CD4-positive, alpha-beta T cell treated with Interleukin-21 for 1 hour (primary cell): ENCODE measurements at regions not wholly inside any gene's neighbourhood (a gene's known extent, or its start where the extent isn't known, plus 50 kb on each side); places are given as distances from the start of the nearest gene placed in this dataset.

ENCODE experiments used
- DNase-seq: peaks from one replicate; pipeline ENCODE4 v3.0.0-alpha.2; 2020

DNA sequence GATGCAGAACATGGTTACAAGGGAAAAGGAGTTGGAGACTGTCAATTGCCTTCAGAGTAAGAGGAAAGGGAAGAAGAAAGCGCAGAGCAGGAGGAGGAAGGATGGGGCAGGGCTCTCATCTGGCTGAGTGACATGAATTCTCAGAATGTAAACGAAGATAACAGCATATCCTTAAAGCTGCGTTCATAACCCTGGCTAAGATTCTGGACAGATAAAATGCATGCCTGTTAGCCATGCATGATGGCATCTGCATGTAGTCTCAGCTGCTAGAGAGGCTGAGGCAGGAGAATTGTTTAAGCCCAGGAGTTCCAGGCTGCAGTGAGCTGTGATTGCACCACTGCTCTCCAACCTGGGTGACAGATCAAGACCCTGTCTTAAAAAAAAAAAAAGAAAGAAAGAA lies 493.5 kb upstream of the PRKX start:
- no peak for DNase-seq

GRCh38 chrX:4197971-4198370 lies 484.5 kb upstream of the PRKX start:
- DNase-seq = no peak

DNA sequence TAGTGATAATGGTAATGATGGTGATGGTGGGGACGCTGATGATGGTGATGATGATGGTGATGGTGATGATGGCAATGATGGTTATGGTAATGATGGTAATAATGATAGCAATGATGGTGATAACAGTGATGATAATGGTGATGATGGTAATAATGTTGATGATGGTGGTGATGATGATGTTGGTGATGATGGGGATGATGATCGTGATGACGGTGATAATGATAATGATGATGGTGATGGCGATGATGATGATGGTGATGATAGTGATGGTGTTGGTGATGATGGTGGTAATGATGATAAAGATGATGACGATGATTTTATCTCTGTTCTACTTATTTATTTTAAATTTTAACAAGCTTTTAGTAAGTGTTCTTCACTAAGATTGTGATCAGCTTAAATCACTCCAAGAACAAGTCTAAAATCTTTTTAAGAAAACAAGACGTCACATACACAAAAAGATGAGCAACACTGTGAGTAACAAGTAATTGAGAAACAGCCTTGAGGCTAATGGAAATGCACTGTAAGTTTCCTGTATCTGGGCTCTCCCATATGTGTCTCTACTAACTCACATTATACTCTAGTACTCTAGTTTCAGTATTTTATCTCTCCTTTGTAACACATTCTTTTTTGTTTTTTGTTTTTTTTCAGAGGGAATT lies 480.2 kb upstream of the PRKX start:
- DNase-seq = no peak

GRCh38 chrX:4186331-4186730 lies 472.9 kb upstream of the PRKX start:
- DNase-seq = no peak

GRCh38 chrX:4185086-4185485 lies 471.6 kb upstream of the PRKX start:
- no peak for DNase-seq

DNA sequence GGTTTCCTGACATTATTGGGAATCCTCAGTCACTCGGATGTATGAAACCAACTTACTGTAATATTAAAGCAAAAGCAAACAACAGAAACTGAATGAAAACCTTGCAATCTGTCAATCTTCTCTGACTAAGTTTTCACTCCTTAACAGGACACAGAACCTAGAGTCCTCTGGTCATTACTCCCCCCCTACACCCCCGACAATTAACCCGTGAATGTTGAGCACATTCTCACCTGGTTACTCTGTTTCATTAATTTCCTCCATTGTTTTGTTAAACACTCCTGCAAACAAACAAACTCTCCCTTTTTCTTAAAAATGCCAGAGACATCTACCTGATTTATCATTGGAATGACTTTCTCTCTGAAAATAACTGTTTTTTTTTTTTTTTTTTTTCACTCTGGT lies 469.0 kb upstream of the PRKX start:
- no peak for DNase-seq

DNA sequence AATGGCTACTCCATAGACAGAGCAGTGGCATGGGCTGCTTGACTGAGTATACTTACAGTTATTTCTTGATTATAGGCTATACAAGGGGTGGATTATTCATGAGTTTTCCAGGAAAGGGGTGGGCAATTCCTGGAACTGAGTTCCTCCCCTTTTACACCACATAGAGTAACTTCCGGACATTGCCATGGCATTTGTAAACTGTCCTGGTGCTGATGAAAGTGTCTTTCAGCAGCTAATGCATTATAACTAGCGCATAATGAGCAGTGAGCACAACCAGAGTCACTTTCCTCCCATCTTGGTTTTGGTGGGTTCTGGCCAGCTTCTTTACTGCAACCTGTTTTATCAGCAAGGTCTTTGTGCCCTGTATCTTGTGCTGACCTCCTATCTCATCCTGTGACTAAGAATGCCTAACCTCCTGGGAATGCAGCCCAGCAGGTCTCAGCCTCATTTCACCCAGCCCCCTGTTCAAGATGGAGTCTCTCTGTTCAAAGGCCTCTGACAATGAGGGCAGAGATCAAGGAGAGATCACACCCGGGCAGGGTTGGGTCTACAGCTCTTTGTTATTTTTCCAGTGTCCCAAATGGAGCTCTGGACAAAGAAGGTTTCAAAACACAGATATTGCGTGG lies 468.4 kb upstream of the PRKX start:
- DNase-seq = no peak

DNA sequence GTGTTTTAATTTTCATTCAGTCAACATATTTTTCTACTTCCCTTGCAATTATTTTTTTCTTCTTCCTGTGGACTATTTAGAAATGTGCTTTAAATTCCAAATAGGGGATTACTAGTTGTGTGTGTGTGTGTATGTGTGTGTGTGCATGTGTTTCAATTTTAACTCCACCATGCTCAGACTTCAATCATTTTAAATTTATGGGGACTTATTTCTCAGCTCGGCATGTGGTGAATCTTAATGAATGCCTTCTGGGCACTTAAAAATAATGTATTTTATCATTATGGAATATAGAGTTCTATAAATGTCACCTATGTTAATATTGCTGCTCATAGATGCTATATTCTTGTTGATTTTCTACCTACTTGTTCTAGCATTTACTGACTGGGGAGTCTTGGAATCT lies 465.6 kb upstream of the PRKX start:
- DNase-seq = no peak

GRCh38 chrX:4175221-4175620 lies 461.8 kb upstream of the PRKX start:
- DNase-seq = no peak

DNA sequence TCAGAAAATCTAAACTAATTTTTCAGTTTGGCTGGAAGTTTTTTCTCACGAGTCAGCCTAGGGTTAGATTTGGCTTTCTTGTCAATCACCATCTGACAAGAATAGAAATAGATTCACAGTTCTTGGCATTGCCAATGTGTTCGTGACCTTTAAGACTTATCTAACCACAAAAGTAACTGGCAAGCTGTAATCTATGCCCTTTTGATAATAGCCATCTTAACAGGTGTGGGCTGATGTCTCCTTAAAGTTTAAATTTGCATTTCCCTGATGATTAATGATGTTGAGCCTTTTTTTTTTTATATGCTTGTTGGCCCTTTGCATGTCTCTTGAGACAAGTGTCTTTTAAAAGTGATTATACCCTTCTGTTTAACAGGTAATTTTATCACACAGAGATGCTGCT lies 460.3 kb upstream of the PRKX start:
- no peak for DNase-seq

- DNase-seq = no peak
These were observed 438.3 kb upstream of the PRKX start for GRCh38 chrX:4151798-4152197.

DNA sequence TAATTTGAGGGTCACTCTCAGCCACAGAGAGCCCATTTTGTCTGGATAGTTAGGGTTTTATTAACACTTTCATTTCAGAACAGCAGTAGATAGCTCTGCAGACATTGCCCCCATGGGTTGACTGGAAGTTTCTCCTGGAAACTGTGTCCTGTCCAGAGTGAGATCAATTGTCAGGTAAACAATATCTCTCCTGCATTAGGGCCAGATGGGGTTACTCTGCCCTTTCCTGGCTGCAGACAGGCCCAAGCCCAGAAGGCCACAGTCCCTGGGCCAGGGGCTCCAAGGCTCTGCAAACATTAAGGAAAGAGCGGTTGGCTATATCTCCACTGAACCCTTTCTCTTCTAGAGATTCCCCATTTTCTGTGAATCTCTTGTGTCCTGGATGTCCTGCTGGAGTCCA lies 436.8 kb upstream of the PRKX start:
- DNase-seq = no peak

DNA sequence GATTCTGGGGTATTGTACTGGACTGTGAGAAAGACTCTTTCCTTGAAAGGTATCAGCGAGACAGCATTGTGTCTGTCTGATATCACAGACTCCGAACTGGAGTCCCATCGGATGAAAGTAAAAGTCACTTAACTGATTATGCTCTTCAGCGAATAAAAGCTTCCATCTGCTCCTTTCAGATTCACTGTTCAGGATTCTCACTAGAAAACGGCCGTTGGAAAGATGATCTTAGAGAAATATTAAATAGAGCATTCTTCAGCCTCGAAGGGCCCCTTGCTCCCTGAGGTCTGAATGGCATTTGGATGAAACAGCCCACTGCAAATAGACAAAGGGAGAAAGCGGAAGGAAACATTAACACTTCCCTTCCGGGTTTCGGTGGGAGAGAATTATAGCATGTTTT lies 416.2 kb upstream of the PRKX start:
- no peak for DNase-seq

DNA sequence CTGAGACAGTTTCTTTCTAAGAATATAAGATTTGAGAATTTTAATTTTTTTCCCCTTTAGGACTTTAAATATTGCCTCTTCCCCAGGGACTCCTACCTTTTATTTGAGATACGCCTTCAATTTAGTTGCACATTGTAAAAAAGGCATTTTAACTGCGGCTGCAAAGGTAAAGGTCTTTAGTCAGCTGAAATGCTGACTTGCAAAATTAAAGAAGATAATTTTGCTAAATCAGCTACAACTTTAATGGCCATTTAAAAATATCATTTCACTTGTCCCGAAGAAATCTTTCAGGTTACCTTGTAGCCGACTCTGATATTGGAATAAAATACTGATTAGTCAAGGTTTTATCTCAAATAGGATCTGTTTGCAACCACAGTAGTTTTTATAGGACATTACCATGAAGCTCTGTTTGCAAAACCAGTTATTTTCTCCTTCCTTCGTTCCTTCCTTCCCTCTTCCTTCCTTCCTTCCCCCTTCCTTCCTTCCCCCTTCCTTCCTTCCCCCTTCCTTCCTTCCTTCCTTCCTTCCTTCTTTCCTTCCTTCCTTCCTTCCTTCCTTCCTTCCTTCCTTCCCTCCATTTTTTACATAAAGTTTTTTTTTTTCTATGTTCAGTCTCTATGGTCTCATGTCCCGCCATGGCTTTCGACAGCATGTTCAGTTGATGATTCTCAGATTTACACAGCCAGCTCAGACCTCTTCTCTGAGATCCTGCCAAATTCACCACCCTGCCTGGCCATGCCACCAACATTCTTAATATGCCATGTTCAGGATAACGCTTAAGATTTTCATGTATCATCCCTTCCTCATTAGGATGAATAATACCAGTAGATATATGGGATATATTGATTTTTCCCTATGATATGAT lies 405.4 kb upstream of the PRKX start:
- DNase-seq = no peak

DNA sequence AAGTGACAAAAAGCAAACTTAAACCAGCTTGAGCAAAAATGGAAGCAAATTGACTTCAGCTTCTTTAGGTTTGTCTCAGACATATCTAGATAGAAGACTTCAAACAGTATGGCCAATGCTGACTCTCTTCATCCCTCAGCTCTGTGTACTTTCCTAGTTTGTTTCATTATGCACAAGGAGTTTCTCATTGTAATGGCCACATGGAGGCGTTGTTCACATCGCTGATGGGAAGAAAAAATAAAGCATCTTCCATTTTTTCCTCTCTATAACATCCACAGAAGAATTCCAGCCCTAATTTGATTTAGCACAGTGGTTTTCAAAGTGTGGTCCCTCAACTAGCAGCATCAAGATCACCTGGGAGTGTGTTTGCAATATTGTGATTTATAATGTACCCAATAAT lies 397.5 kb upstream of the PRKX start:
- DNase-seq = no peak

GRCh38 chrX:4094926-4095325 lies 381.5 kb upstream of the PRKX start:
- DNase-seq = no peak

- DNase-seq = no peak
These were observed 377.8 kb upstream of the PRKX start for GRCh38 chrX:4091046-4091760.

GRCh38 chrX:4059893-4060292 lies 346.4 kb upstream of the PRKX start:
- no peak for DNase-seq

DNA sequence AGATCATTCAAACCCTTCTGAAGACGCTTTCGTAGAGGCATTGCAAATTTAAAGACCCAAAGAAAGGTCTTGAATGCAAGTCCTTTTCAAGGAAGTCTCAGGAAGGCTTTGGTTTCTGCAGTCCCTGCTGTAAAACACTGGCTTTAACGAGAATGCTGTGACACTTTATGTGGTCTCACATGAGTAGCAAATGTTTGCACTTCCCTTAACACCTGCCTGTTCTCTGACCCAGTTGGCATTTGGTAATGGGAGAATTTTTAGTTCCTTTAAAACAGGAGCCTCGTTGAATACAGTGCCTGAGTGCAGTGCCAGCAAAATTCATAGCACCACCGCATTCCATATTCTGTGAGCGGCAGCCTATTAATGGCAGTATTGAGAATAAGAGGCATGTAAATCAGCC lies 330.5 kb upstream of the PRKX start:
- no peak for DNase-seq

GRCh38 chrX:4035874-4036273 lies 322.4 kb upstream of the PRKX start:
- DNase-seq = no peak

GRCh38 chrX:4028151-4028550 lies 314.7 kb upstream of the PRKX start:
- DNase-seq = no peak

GRCh38 chrX:4005281-4005680 lies 291.8 kb upstream of the PRKX start:
- DNase-seq = no peak

GRCh38 chrX:4004822-4005221 lies 291.4 kb upstream of the PRKX start:
- no peak for DNase-seq

- no peak for DNase-seq
These were observed 280.9 kb upstream of the PRKX start for GRCh38 chrX:3994315-3994714.
